Breast epithelium (tissue), 3 donors: ENCODE measurements at regions not wholly inside any gene's neighbourhood (a gene's known extent, or its start where the extent isn't known, plus 50 kb on each side); places are given as distances from the start of the nearest gene placed in this dataset.

Experiments
- CTCF ChIP-seq, 3 donors: fragments of 450-650 bp; IDR thresholded peaks; one replicate each; pipeline ENCODE4 v1.5.1; 2016 to 2017; ENCODE audit warnings: antibody characterized with exemption in 3 of 3, mild to moderate bottlenecking in 3 of 3, moderate library complexity in 3 of 3
- POLR2A ChIP-seq: fragments of 450-650 bp; IDR thresholded peaks from one replicate; pipeline ENCODE4 v1.6.1; 2016; ENCODE audit warnings: antibody characterized with exemption, mild to moderate bottlenecking, moderate library complexity
- POLR2AphosphoS5 ChIP-seq, 3 donors: sonication (generic); formaldehyde crosslinking; IDR thresholded peaks; one replicate each; pipeline ENCODE4 v1.6.1; 2017; ENCODE audit warnings: antibody characterized with exemption in 3 of 3

GRCh38 chr5:143966280-143966679, 154.3 kb downstream of the HMHB1 start:
- no peak for TF ChIP-seq CTCF (IDR thresholded peaks at IDR 0.05)
- no peak for TF ChIP-seq POLR2A
- TF ChIP-seq POLR2AphosphoS5 (IDR thresholded peaks at IDR 0.05) = no peak
